SU-DHL-6 (cell line): ENCODE measurements at regions not wholly inside any gene's neighbourhood (a gene's known extent, or its start where the extent isn't known, plus 50 kb on each side); places are given as distances from the start of the nearest gene placed in this dataset.

Experiments used
- H2AFZ ChIP-seq: fragments of 200-600 bp; sonication (generic); 2 replicates; pipeline ENCODE4 v1.6.1; 2014; ENCODE audit warnings: low read depth, mild to moderate bottlenecking, moderate library complexity, mixed read lengths, antibody characterized with exemption, low read length; ENCODE audit not compliant: severe bottlenecking
- H3F3A ChIP-seq: fragments of 200-600 bp; shearing (Covaris generic); 2 replicates; pipeline ENCODE4 v1.6.0; 2016; ENCODE audit warnings: antibody characterized with exemption, mild to moderate bottlenecking; ENCODE audit not compliant: insufficient read depth
- H3K27ac ChIP-seq: fragments of 200-600 bp; sonication (generic); 2 replicates; pipeline ENCODE4 v1.5.1; 2016; ENCODE audit warnings: low read depth, mild to moderate bottlenecking, low read length, moderate library complexity, mixed read lengths
- H3K27me3 ChIP-seq: fragments of 200-600 bp; sonication (generic), shearing (Covaris generic); 2 replicates; pipeline ENCODE4 v1.6.0; 2014; ENCODE audit warnings: mild to moderate bottlenecking, low read length
- H3K36me3 ChIP-seq: fragments of 200-600 bp; sonication (generic); 2 replicates; pipeline ENCODE4 v1.6.1; 2014; ENCODE audit warnings: mild to moderate bottlenecking, low read length, mixed read lengths
- H3K4me2 ChIP-seq: fragments of 300-600, 200-600 bp; shearing (Covaris generic), sonication (generic); 2 replicates; pipeline ENCODE4 v1.6.0; 2014; ENCODE audit warnings: low read length, low read depth, mild to moderate bottlenecking; ENCODE audit not compliant: poor library complexity, severe bottlenecking
- H3K4me3 ChIP-seq: fragments of 200-600 bp; sonication (generic); 2 replicates; pipeline ENCODE4 v1.5.1; 2014; ENCODE audit warnings: antibody characterized with exemption, low read length, mild to moderate bottlenecking, mixed read lengths; ENCODE audit not compliant: insufficient read depth, poor library complexity, severe bottlenecking
- H3K79me2 ChIP-seq: fragments of 200-600 bp; sonication (generic); 2 replicates; pipeline ENCODE4 v1.6.1; 2014; ENCODE audit warnings: mild to moderate bottlenecking, low read length, moderate library complexity; ENCODE audit not compliant: insufficient read depth
- H3K9ac ChIP-seq: fragments of 200-600 bp; sonication (generic); 2 replicates; pipeline ENCODE4 v1.7.0; 2014; ENCODE audit warnings: mild to moderate bottlenecking, low read length
- H3K9me2 ChIP-seq: fragments of 200-600 bp; sonication (generic); replicated peaks from 2 replicates; pipeline ENCODE4 v1.6.1; 2014; ENCODE audit warnings: low read length; ENCODE audit not compliant: insufficient read depth
- H3K9me3 ChIP-seq: fragments of 200-600 bp; sonication (generic); 2 replicates; pipeline ENCODE4 v1.6.1; 2014; ENCODE audit warnings: low read length, mixed read lengths; ENCODE audit not compliant: insufficient read depth
- H4K20me1 ChIP-seq: fragments of 200-600 bp; sonication (generic); 2 replicates; pipeline ENCODE4 v1.6.1; 2014; ENCODE audit warnings: low read depth, mild to moderate bottlenecking, antibody characterized with exemption, low read length, moderate library complexity, mixed read lengths
- EZH2phosphoT487 ChIP-seq: fragments of 200-600 bp; sonication (generic), shearing (Covaris generic); conservative IDR thresholded peaks from 2 replicates; pipeline ENCODE4 v1.6.1; 2018; ENCODE audit warnings: mild to moderate bottlenecking, antibody characterized with exemption, low read length, moderate library complexity, mixed read lengths
- TF ChIP-seq, protein P1 (sequence below): fragments of 200-600 bp; sonication (generic); IDR thresholded peaks from one replicate; pipeline ENCODE4 v1.5.1; 2017; ENCODE audit warnings: antibody characterized with exemption, mild to moderate bottlenecking, low read length, moderate library complexity; ENCODE audit not compliant: insufficient read depth, poor library complexity, severe bottlenecking

- Histone ChIP-seq H3K79me2 (no peaks in the 10 kb centered on the region), H3K4me2 (no peak overlapping the region)
Measured at GRCh38 chr5:40406741-40407211, 272.9 kb upstream of the PTGER4 start.

DNA sequence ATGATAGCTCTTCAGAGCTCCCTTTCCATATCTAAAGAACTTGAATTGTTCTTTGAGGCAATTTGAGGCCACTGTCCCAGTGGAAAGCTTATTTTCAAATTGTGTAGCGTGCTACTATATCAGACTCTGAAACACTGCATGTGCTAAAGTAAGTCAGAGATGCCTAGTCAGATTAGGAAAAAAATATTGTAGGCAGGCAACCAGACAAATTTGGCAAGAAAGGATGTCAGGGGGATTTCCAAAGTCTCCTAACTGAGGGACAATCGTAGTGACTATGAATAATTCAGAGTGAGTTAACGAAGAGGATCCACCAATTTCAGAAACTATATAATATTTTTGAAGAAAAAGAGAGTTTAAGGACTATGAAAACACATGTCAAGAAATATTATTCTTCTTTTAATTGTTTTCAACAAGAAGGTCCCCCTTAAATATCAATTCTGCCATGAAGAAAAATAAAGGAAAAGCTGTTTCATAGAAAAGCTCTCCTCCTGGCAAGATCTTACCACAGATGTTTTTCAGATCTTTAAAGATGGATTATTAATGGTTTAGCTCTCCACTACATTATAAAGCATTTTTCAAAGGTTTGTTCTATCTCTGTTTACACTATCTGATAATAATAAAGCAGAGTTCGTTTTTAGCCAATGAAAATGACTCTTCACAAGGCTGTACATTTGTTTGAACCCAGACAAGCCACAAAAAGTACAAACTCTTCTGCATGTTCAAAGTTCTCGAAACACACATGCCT, 273.5 kb upstream of the PTGER4 start:
- H3K27me3 ChIP-seq, result no peaks in the 10 kb centered on the region
- H4K20me1 ChIP-seq, result no peaks in the 10 kb centered on the region
- H3K27ac ChIP-seq, result no peak overlapping the region
- H3K9me3 ChIP-seq, result no peaks in the 10 kb centered on the region
- no peaks in the 10 kb centered on the region for H3K9me2 ChIP-seq
- no peak overlapping the region for H2AFZ ChIP-seq
- no peak overlapping the region for H3K9ac ChIP-seq
- no peaks in the 10 kb centered on the region for H3K36me3 ChIP-seq
- no peak overlapping the region for H3K4me3 ChIP-seq
- H3F3A ChIP-seq, result no peaks in the 10 kb centered on the region
- H3K4me2 ChIP-seq, result no peak overlapping the region
- H3K79me2 ChIP-seq, result no peaks in the 10 kb centered on the region
- no peak for TF ChIP-seq EZH2phosphoT487
- TF ChIP-seq, protein P1, sequence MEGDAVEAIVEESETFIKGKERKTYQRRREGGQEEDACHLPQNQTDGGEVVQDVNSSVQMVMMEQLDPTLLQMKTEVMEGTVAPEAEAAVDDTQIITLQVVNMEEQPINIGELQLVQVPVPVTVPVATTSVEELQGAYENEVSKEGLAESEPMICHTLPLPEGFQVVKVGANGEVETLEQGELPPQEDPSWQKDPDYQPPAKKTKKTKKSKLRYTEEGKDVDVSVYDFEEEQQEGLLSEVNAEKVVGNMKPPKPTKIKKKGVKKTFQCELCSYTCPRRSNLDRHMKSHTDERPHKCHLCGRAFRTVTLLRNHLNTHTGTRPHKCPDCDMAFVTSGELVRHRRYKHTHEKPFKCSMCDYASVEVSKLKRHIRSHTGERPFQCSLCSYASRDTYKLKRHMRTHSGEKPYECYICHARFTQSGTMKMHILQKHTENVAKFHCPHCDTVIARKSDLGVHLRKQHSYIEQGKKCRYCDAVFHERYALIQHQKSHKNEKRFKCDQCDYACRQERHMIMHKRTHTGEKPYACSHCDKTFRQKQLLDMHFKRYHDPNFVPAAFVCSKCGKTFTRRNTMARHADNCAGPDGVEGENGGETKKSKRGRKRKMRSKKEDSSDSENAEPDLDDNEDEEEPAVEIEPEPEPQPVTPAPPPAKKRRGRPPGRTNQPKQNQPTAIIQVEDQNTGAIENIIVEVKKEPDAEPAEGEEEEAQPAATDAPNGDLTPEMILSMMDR, result no peak

More at GRCh38 chr5:40406741-40407211, 272.9 kb upstream of the PTGER4 start:
- TF ChIP-seq, protein P1, result no peak
- no peak for TF ChIP-seq EZH2phosphoT487
- Histone ChIP-seq H3K36me3 (no peaks in the 10 kb centered on the region), H3K27ac (no peak overlapping the region), H3K9me2 (no peaks in the 10 kb centered on the region), H3F3A (no peaks in the 10 kb centered on the region), H2AFZ (no peak overlapping the region), H3K9me3 (no peaks in the 10 kb centered on the region), H3K27me3 (no peaks in the 10 kb centered on the region), H3K4me3 (no peak overlapping the region), H3K9ac (no peak overlapping the region), H4K20me1 (no peaks in the 10 kb centered on the region)

GRCh38 chr5:40405230-40405629, 274.5 kb upstream of the PTGER4 start:
- Histone ChIP-seq H3K9me3 (no peaks in the 10 kb centered on the region), H4K20me1 (no peaks in the 10 kb centered on the region), H3K79me2 (no peaks in the 10 kb centered on the region), H3K36me3 (no peaks in the 10 kb centered on the region), H3K27ac (no peak overlapping the region), H3K9ac (no peak overlapping the region), H2AFZ (no peak overlapping the region), H3K4me2 (no peak overlapping the region), H3F3A (no peaks in the 10 kb centered on the region), H3K4me3 (no peak overlapping the region), H3K9me2 (no peaks in the 10 kb centered on the region), H3K27me3 (no peaks in the 10 kb centered on the region)
- no peak for TF ChIP-seq EZH2phosphoT487
- TF ChIP-seq, protein P1, result no peak
